Esophagus muscularis mucosa (tissue), 3 donors: ENCODE measurements at regions not wholly inside any gene's neighbourhood (a gene's known extent, or its start where the extent isn't known, plus 50 kb on each side); places are given as distances from the start of the nearest gene placed in this dataset.

Experiments
- EP300 ChIP-seq: sonication (generic); formaldehyde crosslinking; IDR thresholded peaks from one replicate; pipeline ENCODE4 v1.6.1; 2017; ENCODE audit warnings: antibody characterized with exemption
- TF ChIP-seq, protein P1 (sequence below), 3 experiments: fragments of 200-600 bp in 2 of 3; fragments of 450-650 bp in 1 of 3; sonication (generic) in 2 of 3; IDR thresholded peaks; one replicate each; pipeline ENCODE4 v1.5.1; 2017 to 2019; ENCODE audit warnings: antibody characterized with exemption in 3 of 3, mild to moderate bottlenecking in 2 of 3, moderate library complexity in 1 of 3

GRCh38 chr2:239526038-239526437 lies 125.2 kb upstream of the HDAC4 start:
- TF ChIP-seq, protein P1, sequence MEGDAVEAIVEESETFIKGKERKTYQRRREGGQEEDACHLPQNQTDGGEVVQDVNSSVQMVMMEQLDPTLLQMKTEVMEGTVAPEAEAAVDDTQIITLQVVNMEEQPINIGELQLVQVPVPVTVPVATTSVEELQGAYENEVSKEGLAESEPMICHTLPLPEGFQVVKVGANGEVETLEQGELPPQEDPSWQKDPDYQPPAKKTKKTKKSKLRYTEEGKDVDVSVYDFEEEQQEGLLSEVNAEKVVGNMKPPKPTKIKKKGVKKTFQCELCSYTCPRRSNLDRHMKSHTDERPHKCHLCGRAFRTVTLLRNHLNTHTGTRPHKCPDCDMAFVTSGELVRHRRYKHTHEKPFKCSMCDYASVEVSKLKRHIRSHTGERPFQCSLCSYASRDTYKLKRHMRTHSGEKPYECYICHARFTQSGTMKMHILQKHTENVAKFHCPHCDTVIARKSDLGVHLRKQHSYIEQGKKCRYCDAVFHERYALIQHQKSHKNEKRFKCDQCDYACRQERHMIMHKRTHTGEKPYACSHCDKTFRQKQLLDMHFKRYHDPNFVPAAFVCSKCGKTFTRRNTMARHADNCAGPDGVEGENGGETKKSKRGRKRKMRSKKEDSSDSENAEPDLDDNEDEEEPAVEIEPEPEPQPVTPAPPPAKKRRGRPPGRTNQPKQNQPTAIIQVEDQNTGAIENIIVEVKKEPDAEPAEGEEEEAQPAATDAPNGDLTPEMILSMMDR (IDR thresholded peaks at IDR 0.05): no peak
- TF ChIP-seq EP300: no peak
